ENCODE measurements at regions not wholly inside any gene's neighbourhood (a gene's known extent, or its start where the extent isn't known, plus 50 kb on each side); places are given as distances from the start of the nearest gene placed in this dataset.

DNA sequence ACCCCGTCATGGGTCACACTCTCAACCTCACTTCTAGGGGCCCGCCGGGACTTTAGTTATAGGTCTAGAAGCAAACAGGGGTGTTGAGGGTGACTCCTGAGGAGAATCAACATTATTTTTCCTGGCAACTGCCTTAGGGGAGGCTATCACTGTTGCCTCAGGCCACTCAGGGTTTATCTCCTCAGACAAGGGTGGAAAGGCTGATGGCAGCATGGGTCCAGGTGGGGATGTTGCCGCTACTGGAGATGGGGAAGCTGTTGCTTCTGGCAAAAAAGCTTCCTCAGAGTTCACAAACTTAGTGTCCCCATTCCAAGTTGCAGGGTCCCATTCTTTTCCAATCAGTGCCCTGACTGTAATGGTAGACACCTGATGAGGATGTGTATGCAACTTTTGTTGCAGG, 467.4 kb upstream of the RGS6 start:
- no peak for DNase-seq (ENCODE audit: low read depth)
- TF ChIP-seq, protein P1, sequence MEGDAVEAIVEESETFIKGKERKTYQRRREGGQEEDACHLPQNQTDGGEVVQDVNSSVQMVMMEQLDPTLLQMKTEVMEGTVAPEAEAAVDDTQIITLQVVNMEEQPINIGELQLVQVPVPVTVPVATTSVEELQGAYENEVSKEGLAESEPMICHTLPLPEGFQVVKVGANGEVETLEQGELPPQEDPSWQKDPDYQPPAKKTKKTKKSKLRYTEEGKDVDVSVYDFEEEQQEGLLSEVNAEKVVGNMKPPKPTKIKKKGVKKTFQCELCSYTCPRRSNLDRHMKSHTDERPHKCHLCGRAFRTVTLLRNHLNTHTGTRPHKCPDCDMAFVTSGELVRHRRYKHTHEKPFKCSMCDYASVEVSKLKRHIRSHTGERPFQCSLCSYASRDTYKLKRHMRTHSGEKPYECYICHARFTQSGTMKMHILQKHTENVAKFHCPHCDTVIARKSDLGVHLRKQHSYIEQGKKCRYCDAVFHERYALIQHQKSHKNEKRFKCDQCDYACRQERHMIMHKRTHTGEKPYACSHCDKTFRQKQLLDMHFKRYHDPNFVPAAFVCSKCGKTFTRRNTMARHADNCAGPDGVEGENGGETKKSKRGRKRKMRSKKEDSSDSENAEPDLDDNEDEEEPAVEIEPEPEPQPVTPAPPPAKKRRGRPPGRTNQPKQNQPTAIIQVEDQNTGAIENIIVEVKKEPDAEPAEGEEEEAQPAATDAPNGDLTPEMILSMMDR (conservative IDR thresholded peaks at IDR 0.05; ENCODE audit: low read depth, low read length): no peak
- no peak overlapping the region for H3K4me3 ChIP-seq (ENCODE audit: low read depth, low read length)

DNA sequence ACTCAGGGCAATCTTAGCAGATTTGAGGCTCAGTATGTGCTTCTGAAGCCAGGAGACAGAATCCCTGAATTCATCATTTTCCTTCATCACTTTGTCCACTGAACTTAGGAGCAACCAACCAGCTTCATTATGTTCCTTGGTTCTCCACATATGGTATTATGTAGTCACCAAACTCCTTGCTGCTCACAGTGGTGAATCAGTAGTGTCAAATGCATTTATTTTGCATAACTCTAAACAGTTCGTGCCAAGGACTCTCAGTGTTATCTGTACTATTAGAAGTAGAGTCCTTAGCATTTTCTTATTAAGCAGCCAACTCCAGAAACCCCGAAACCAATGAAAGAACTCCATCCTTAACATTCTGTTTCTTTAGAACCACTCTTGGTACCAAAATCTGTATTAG, 466.9 kb upstream of the RGS6 start:
- TF ChIP-seq, protein P1 (conservative IDR thresholded peaks at IDR 0.05; ENCODE audit: low read depth, low read length): no peak
- no peak overlapping the region for H3K4me3 ChIP-seq (ENCODE audit: low read depth, low read length)
- DNase-seq (ENCODE audit: low read depth): peak; percentile 54

DNA sequence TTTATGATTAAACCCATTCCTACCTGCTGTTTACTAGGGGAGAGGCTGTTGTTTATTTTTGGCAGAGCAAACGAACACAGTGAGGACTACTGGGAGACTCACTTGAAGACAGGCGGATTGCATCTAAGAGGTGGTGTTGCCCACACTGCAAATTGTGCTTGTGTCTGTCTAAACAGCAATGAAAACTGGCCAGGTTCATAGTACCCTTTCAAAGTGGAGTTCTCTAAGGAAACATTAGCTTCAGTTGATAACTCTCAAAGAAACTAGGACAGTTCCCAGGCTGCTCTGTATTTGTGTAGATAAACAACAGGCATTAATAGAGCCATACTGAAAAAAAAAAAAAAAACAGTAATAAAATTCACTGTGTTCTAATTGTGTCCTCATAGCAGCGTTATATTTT, 466.0 kb upstream of the RGS6 start:
- H3K4me3 ChIP-seq (ENCODE audit: low read depth, low read length): no peak overlapping the region
- TF ChIP-seq, protein P1 (conservative IDR thresholded peaks at IDR 0.05; ENCODE audit: low read depth, low read length): no peak
- no peak for DNase-seq (ENCODE audit: low read depth)

DNA sequence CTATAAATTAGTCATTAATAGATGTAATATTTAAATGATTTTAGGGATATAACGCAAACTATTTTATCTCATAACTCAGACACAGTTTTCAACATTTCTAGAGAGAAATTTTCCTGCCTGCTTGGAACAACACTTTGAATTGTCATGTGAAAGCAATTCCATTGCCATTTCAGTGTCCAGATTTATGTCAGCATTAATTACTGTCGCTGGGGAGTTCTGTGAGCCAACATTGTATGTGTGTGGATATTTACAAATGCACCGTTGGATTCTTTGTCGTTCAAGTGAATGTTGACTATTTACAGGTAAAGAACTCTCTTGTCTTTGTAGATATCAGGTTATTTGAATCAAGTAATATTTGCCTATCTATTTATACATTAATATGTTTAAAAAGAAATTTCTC, 465.3 kb upstream of the RGS6 start:
- TF ChIP-seq, protein P1 (conservative IDR thresholded peaks at IDR 0.05; ENCODE audit: low read depth, low read length): no peak
- no peak for DNase-seq (ENCODE audit: low read depth)

DNA sequence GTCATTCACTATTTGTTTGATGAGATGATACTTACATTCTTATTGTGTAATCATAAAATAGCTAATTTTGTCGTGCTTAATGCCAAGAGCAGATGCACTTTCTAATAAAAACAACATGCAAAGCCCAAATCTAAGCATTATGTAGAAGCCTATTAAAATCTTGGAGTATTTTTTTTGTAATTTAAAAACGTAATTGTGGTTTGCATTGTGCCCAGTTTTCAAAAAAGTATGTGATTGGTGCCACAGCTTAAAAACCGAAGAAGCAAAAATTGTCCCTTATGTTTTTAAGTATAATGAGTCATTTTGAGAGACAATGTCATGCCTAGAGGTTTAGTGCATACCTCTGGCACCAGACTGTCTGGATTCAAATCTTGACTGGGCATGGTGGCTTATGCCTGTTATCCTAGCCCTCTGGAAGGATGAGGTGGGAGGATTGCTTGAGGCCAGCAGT, 464.8 kb upstream of the RGS6 start:
- no peak for DNase-seq (ENCODE audit: low read depth)
- H3K4me3 ChIP-seq (ENCODE audit: low read depth, low read length): no peak overlapping the region
- TF ChIP-seq, protein P1 (conservative IDR thresholded peaks at IDR 0.05; ENCODE audit: low read depth, low read length): no peak

More for the DNA sequence above, 465.3 kb upstream of the RGS6 start:
- H3K4me3 ChIP-seq (ENCODE audit: low read depth, low read length): no peak overlapping the region

DNA sequence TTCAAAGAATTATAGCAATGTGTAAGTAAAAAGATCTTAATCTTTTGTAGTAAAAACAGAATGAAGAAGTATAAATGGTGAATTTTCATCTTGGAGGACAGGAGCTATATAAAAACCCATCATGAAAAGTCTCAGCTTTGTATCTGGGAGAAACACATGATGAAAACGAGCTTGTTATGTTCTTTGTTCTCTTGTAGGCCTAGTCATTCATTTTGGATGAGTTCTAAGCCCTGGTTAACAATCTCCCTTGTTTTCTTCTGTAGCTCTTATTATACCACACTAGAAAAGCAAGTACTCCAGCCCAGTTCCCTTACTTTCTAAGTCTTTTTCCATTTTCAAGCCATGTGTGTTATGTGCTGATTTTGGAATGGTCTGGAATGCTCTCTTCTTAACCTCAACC, 463.5 kb upstream of the RGS6 start:
- no peak overlapping the region for H3K4me3 ChIP-seq (ENCODE audit: low read depth, low read length)
- TF ChIP-seq, protein P1 (conservative IDR thresholded peaks at IDR 0.05; ENCODE audit: low read depth, low read length): no peak
- no peak for DNase-seq (ENCODE audit: low read depth)

DNA sequence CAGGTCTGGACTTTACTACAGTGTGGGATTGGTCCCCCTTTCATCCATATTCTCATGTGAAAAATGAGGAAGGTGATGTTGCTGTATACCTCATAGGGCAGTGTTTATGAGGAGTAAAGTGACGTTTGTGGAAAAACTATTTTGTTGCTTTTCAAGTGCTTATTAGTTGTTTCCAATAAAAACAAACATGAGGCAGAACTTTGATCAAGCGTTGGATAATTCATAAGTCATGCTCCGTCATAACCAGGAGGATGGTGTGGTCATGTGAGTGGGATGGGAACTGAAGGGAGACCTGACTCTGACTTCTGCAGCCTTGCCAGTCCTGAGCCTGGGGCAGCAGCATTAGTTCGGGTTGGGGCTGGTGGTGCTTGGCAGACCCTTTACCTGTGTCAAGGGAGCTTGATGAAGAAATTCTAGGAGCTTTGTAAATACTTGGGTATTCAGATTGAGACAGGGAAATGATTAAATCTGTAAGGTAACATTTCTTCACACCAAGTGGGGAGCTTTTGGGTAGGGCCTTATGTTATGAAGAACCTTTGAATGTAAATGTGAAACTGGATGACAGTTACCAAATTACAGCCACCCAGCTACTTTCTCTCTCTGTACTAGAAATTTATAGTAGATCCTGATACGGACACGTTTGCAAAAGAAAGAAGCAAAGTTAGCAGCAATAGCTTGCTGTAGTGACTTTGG, 462.4 kb upstream of the RGS6 start:
- H3K4me3 ChIP-seq (ENCODE audit: low read depth, low read length): no peak overlapping the region
- TF ChIP-seq, protein P1 (conservative IDR thresholded peaks at IDR 0.05; ENCODE audit: low read depth, low read length): no peak
- DNase-seq (ENCODE audit: low read depth): no peak

Data from choroid plexus epithelial cell (primary cell).